ENCODE measurements at regions not wholly inside any gene's neighbourhood (a gene's known extent, or its start where the extent isn't known, plus 50 kb on each side); places are given as distances from the start of the nearest gene placed in this dataset.
"Not testable (repeated sequence)": the region's sequence is repeated elsewhere in the genome, so short reads cannot be mapped to it uniquely, and the experiment has no call there.

DNA sequence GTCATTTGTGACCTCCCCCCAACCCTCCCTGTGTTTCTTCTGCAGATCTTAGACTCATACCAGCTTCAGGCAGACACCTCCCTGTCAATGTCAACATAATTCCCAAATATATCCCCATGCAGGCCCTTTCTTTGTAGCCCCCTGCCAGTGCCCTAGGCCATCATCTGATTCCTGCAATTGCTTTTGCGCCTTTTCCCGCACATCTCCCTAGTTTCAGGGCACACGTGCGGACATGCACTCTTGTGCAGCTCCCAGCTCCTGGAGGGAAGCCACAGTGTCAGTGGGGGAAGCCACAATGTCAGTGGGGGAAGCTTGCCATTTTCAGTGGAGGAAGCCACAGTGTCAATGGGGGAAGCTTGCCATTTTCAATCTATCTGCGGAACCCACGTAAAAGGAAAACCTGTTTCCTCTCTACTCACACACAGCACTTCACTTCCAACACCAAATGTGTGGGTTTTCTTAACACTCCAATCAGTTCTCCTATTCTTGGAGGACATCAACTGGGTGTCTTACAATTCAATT, 256.4 kb downstream of the ACKR3 start:
- DNase-seq (ENCODE audit: low read depth in 2 of 2): no peak

DNA sequence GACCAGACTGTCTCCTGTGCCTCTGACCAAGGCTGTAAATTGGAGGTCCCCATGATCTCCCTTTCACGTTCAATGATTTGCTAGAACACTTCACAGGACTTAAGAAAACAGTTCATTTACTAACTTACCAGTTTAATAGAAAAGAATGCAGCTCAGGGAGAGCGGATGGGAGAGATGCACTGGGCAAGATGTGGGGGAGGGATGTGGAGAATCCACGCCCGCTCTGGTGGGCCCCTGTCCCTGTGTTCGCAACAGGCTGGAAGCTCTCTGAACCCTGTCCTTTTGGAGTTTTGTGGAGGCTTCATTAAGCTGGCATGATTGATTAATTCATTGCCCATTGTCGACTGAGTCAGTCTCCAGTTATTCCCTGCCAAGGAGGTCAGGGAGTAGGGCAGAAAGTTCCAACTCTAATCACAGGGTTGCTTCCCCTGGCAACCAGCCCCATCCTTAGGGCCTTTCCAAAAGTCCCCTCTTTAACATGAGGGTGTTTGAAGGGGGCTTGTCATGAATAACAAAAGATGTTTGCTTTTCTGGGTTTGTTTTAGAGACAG, 257.1 kb downstream of the ACKR3 start:
- no peak for DNase-seq (ENCODE audit: low read depth in 2 of 2)

DNA sequence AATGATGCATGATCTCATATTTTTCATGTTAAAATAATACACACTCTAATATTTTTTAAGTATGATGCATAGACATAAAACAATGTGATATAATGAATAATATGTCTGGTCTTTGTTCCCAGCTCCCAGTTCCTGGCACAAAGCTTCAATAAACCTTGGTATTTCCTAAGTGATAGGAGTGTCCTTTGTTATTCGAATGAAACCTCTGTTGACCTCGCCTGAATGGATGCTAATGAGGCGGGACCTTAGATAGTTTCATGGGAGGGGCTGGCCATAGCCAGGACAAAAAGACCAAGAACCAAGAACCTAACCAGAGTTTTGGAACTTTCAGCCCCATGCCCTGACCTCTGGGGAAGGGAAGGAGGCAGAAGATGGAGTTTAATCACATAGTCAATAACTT, 257.7 kb upstream of the COPS8 start:
- DNase-seq (ENCODE audit: low read depth in 2 of 2): no peak

DNA sequence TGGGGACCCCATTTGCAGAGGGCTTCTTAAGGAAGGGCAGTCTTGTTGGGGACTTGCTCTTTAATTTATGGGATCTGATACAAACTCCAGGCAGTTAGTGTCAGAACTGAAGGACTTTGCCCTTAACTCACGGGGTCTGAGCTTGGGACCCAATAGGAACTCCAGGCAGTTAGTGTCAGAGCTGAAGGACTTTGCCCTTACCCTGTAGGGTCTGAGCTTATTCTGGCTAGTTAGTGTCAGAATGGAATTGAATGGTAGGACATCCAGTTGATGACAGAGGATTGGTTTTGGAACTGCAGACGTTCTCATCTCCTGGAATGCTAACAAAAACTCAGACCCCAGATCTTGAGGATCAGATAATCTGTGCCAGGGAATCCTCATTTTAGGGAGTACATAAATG, 256.9 kb upstream of the COPS8 start:
- no peak for DNase-seq (ENCODE audit: low read depth in 2 of 2)

DNA sequence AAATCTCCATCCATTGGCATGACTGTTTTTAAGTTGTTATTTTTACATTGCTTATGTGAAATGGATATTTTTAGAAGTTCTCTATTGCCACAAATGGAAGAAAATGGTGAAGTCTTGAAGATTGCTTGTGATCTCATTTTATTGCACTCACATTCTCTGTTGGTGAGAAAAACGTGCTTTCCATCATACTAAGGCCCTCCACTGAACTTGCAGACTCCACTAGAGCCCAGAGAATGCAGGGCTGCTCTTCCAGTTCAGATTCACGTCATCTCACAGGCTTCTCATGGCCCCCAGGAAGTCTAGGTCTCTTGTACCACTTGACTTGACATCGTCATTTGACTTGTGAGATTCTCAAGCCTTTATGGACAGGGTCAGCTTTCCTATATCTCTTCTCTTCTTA, 254.8 kb upstream of the COPS8 start:
- DNase-seq (ENCODE audit: low read depth in 2 of 2): no peak

DNA sequence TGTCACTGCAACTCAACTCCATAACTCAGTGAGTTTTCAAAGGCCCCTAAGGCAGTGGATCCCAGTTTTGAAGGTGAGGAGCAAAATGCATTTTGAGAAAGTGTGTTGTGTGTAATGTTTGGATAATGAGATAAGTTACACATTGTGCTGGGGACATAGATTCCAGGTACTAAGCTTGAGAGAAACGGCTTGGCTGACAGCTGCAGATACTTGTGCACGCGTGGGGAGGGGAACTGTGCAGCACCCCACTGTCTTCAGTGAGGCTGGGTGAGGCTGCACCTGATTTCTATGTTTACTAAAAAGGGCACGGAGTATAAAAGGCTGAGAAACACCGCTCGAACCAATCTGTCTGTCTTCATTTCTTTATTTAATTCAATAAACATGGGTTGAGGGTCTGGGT, 254.0 kb upstream of the COPS8 start:
- DNase-seq (ENCODE audit: low read depth in 2 of 2): no peak

DNA sequence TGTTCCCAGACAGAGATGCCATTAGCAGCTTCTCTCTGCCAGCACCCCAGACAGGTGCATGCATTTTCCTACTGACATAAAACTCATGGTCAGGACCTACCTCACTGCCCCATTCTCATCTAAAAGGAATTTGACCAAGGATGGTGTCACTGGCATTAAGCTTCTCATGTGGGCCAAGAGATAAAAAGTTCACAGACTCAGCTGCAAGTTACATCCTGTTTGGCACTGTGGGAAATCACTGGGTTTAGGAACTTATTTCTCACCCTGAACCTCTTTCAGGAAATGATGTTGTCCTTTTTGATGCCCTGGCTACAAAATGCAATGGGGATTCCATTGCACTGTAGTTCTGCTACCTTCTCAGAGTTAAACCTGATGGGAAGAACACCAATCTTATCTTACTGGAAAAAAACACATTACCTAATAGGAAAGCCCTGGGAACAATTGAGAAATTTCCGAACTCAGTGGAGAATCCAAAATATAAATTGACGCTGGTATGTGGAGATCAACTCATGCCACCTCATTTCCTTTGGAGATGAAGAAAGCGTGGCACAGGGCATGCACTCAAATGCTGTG, 252.1 kb upstream of the COPS8 start:
- no peak for DNase-seq (ENCODE audit: low read depth in 2 of 2)

DNA sequence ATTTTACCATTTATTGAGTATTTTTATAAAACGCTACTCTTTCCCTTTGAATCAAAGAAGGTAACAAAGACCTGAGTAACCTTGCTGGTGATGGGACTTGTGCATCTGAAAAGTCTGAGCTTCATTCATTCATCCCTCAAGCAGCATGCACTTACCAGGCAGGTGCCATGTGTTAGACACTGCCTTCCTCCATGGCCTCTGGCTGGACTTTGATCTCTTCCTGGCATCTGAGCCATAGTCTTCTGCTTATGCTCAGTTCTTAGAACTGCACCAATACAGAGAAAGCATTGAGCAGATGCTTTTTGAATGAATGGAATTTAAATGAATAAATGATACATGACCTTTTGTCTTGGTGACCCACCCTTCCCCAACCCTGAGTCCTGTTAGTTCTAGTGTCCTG, 251.4 kb upstream of the COPS8 start:
- no peak for DNase-seq (ENCODE audit: low read depth in 2 of 2)

DNA sequence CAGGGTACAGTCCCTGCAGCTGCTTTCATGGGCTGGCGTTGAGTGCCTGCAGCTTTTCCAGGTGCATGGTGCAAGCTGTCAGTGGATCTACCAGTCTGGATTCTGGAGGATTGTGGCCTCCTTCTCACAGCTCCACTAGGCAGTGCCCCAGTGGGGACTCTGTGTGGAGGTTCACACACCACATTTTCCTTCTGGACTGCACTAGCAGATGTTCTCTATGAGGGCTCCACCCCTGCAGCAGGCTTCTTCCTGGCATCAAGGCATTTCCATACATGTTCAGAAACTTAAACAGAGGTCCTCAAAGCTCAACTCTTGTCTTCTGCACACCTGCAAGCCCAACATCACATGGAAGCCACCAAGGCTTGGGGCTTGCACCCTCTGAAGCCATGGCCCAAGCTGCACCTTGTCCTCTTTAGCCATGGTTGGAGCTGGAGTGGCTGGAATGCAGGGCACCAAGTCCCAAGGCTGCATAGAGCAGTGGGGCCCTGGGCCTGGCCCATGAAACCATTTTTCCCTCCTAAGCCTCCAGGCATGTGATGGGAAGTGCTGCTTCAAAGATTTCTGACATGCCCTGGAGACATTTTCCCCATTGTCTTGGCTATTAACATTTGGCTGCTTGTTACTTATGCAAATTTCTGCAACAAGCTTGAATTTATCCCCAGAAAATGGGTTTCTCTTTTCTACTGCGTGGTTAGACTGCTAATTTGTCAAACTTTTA, 250.2 kb upstream of the COPS8 start:
- no peak for DNase-seq (ENCODE audit: low read depth in 2 of 2)

DNA sequence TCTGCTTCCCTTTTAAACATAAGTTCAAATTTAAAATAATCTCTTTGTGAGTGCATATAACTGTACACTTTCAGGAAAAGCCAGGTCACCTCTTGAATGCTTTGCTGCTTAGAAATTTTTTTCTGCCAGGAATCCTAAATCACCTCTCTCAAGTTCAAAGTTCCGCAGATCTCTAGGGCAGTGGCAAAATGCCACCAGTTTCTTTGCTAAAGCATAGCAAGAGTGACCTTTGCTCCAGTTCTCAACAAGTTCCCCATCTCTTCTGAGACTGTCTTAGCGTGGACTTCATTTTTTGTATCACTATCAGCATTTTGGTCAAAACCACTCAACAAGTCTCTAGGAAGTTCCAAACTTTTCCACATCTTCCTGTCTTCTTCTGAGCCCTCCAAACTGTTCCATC, 249.7 kb upstream of the COPS8 start:
- not testable (repeated sequence) for DNase-seq (ENCODE audit: low read depth in 2 of 2)

DNA sequence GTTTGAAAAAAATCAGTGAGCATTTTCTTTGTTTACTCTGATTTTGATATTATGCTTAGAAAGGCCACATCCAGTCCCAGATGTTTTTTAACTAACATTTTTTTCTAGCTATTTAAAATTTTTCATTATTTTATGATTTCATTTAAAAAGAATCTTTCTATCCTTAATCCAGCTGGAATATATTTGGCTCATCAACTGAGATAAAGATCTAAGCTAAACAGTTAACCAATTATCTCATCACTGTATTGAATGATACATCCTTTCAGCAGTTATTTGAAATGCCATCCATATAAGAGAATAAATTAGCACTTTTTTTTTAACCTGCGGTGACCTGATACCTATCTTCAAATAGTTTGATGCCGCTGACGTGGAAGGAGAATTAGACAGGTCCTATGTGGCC, 245.5 kb upstream of the COPS8 start:
- DNase-seq (ENCODE audit: low read depth in 2 of 2): no peak

DNA sequence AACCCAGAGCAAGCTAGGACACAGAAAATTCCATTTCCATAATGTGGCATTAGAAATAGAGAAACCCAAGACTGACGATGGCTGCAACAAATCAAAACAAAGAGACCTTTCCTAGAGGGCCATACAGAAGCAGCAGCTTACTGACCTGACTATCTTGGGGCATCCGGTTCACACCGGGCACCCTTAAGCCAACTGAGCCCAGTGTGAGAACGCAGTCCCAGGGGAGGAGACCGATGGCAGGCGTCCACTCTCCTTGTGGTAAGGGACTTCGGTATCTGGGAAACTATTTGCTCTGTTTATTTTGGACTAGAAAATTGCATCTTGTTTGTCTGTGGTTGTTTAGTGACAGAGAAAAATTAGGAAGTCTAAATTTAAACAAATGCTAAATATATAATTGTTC, 244.8 kb upstream of the COPS8 start:
- DNase-seq (ENCODE audit: low read depth in 2 of 2): no peak

DNA sequence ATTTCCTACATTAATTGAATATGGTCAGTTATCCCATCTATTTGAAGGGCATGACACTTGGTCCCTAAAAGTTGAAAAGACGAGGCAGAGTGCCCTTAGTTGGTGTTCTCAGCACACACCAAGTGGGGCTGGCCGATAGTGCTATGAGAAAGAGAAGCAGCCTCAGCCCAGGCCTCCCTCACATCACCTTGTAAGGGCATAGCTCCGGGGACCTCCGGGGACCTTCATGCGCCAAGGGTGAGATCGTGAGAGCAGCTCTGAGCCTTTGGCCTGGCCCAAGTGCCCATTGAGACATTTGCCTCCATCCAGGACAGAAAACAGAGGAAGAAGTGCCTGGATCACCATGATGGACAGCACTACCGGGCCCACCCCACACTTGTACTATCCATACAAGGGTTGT, 244.3 kb upstream of the COPS8 start:
- DNase-seq (ENCODE audit: low read depth in 2 of 2): no peak

DNA sequence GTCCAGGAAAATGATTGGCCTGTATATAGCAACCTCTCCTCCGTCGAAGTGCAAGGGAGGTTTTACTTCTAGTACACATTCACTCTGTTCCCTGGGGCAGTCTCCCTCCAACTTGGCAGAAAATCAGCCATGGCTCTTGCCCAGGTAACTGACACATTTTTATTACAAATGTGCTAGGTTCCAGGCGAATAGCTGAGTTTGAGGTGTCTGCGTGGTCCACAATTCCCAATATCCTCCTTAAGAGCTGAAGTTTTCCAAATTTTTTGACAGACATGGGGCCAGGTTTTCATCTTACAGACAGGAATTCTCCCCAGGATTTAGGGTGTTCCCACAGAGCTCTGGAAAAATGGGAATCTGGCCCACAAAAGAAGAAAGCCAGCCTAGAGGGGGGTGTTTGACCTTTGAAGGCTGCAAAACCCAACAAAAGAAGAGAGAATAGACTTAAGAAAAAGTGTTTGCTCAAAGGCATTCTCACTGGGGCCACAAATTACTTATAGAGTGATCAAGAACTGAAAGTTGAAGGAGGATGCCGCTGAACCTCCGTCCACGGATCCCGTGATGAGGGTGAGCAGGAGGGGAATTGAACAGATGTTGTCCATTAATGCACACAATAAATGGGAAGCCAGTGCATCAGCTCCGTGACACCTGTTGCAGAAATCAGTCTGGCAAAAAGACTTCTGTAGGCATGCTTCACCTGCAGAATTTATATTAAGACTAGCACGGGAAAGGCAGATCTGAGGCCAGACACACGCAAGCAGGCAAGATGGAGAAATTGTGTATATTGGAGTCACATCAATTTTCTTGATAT, 242.3 kb upstream of the COPS8 start:
- no peak for DNase-seq (ENCODE audit: low read depth in 2 of 2)

DNA sequence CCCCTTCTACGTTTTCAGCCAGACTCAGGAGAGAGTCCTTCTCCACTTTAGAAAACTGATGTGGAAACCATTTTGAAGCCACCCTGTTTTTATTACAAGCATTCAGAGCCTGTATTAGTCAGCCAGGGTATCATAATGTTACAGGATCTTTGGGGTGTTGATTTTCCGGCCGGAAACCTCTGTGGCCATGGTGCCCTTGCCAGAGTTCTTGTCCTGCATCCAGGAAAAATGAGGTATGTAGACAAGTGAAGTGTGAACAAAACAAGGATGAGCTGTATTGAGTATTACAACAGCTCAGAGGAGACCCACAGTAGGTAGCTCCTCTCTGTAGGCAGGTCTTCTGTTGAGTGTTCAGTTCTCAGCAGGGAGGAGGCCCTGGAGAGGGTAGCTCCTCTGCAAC, 241.0 kb upstream of the COPS8 start:
- DNase-seq (ENCODE audit: low read depth in 2 of 2): no peak

DNA sequence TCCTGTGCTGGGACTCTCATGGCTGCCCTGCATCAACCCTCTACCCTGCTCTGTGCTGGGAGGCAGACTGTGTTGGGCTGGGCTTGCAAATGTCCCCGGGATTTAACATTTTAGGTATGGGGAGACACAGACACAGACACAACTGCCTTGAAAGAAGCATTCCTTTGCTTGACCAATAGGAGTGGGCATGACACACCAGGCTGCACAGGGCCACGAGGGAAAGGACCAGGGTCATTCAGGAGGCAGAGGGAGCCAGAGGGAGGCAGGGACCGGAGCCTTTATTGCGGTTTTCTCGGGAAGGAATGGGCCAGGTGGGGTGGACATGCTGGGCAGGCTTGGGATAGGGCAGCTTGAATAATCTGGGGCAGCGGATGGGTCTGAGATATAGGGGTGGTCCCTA, 238.7 kb upstream of the COPS8 start:
- no peak for DNase-seq (ENCODE audit: low read depth in 2 of 2)

DNA sequence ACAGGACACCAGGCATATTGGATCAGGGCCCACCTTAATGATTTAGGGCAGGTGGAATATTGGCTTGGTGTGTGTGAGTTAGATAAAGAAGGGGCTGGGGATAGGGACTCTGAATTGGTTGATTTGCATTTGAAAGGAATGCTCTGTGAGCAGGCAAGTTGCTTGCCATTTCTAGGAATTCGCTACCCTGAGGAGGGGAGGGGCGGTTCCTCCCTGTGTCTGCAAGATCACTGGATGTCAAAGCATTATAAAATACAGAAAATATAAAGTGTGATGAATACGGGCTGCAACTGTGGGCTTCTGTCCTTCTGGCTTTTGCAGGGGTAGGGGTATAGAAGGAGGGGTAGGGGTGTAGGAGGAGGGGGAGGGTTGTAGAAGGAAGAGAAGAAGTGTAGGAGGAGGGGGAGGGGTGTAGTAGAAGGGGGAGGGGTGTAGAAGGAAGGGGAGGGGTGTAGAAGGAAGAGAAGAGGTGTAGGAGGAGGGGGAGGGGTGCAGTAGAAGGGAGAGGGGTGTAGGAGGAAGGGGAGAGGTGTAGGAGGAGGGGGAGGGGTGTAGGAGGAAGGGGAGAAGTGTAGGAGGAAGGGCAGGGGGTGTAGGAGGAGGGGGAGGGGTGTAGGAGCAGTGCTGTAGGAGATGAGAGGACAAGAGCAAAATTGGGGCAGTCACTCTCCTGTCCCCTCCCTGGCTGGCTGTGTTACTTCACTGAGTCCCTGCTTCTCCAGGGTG, 238.0 kb upstream of the COPS8 start:
- no peak for DNase-seq (ENCODE audit: low read depth in 2 of 2)

DNA sequence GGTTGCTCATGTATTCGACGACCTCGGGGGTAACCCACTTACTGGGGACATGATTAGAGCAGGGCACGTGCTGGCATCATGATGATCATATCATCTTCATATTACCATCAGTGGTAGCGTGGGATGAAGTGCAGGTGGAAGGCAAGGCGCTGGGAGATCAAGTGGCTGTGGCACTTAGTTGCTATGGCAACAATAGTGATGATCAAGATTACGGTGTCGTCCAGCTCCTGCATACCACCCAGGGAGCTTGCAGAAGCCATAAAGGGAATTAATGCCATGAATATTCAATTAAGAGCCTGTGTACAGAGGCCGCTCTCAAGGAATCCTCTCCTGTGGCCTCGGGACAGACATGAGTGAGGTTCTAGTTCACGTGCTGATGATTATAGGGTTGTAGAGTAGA, 237.2 kb upstream of the COPS8 start:
- no peak for DNase-seq (ENCODE audit: low read depth in 2 of 2)

DNA sequence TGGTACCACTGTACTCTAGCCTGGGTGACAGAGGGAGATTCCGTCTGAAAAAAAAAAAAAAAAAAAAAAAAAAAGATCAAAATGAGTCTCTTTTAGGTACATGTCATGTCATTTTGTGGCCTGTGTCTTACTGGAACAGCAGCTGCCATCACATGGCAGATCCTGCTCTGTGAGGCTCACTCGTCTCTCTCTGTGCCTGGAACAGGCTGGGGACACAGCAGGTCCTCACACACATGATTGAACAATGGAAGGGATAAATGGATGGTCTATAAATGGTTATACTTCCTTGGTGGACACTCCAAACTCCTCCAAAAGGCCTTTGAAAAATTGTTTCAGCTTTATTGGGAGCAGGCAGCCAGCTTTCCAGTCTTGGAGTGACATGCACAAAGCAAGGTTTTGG, 236.2 kb upstream of the COPS8 start:
- DNase-seq (ENCODE audit: low read depth in 2 of 2): no peak

DNA sequence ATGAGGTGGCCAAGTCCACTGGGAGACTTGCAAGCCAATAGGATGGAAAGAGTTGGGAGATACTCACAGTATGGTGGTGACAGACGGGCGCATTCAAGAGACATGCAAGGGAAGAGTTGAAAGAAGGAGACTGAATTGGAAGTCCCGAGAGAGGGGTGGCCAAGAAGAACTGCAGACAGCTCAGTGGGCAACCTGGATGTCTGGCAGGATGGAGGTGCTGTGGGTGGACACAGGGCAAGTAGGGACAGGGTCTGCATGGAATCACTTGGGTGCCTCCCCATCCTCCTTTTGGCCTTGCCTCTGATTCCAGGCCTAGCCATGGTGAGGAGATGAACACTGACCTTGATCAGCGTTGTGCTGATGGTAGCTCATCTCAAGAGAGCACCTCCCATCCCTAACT, 235.7 kb upstream of the COPS8 start:
- DNase-seq (ENCODE audit: low read depth in 2 of 2): no peak

DNA sequence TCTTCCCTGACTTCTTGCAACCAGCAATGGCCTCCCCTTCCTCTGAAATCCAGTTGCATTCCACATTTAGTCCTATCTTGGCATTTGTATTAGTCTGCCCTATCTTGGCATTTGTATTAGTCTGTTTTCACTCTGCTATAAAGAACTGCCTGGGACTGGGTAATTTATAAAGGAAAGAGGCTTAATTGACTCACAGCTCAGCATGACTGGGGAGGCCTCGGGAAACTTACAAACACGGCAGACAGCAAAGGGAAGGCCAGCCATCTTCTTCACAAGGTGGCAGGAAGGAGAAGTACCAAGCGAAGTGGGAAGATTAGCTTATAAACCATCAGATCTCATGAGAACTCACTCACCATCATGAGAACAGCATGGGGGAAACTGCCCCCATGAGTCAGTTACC, 234.5 kb upstream of the COPS8 start:
- DNase-seq (ENCODE audit: low read depth in 2 of 2): no peak

All from fibroblast of skin of left biceps (primary cell).